Progenitor cell of endocrine pancreas (in vitro differentiated cells): ENCODE measurements at regions not wholly inside any gene's neighbourhood (a gene's known extent, or its start where the extent isn't known, plus 50 kb on each side); places are given as distances from the start of the nearest gene placed in this dataset.

ENCODE experiments used
- DNase-seq: peaks from one replicate; pipeline ENCODE4 v3.0.0; 2021; ENCODE audit warnings: low spot score; ENCODE audit not compliant: unreplicated experiment
- H3K27ac Mint-ChIP-seq: 2 replicates; pipeline ENCODE4 v1.8.0; 2021; ENCODE audit warnings: mild to moderate bottlenecking, moderate library complexity, mixed read lengths
- H3K27me3 Mint-ChIP-seq: 2 replicates; pipeline ENCODE4 v1.8.0; 2021; ENCODE audit warnings: mixed read lengths
- H3K36me3 Mint-ChIP-seq: 2 replicates; pipeline ENCODE4 v1.8.0; 2022; ENCODE audit warnings: mixed read lengths; ENCODE audit not compliant: insufficient read depth
- H3K4me1 Mint-ChIP-seq: 2 replicates; pipeline ENCODE4 v1.8.0; 2021; ENCODE audit warnings: low read depth, mixed read lengths
- H3K4me3 Mint-ChIP-seq: 2 replicates; pipeline ENCODE4 v1.8.0; 2021; ENCODE audit warnings: low read depth, mild to moderate bottlenecking, moderate library complexity, mixed read lengths
- H3K9me3 Mint-ChIP-seq: 2 replicates; pipeline ENCODE4 v1.8.0; 2021; ENCODE audit warnings: low read depth, mixed read lengths
- CTCF ChIP-seq: fragments of 200-600 bp; sonication (generic); IDR thresholded peaks from one replicate; pipeline ENCODE4 v1.5.0; 2021; ENCODE audit warnings: antibody characterized with exemption, mild to moderate bottlenecking; ENCODE audit not compliant: unreplicated experiment

- H3K27ac Mint-ChIP-seq = no peak overlapping the region
- no peak for TF ChIP-seq CTCF
These were observed 1506.8 kb upstream of the B3GALT2 start for GRCh38 chr1:194693244-194693643.

GRCh38 chr1:194684636-194685035 is 1498.2 kb upstream of the B3GALT2 start:
- no peak overlapping the region for H3K4me3 Mint-ChIP-seq
- no peaks in the 10 kb centered on the region for H3K36me3 Mint-ChIP-seq
- no peaks in the 10 kb centered on the region for H3K27me3 Mint-ChIP-seq
- H3K9me3 Mint-ChIP-seq = no peaks in the 10 kb centered on the region
- no peak for TF ChIP-seq CTCF
- no peak overlapping the region for H3K27ac Mint-ChIP-seq
- DNase-seq = no peak
- peaks cover 3% of the 10 kb centered on the region for H3K4me1 Mint-ChIP-seq

More at GRCh38 chr1:194693244-194693643, 1506.8 kb upstream of the B3GALT2 start:
- no peaks in the 10 kb centered on the region for H3K27me3 Mint-ChIP-seq
- H3K4me3 Mint-ChIP-seq = no peak overlapping the region
- H3K36me3 Mint-ChIP-seq = no peaks in the 10 kb centered on the region
- DNase-seq = no peak
- no peaks in the 10 kb centered on the region for H3K4me1 Mint-ChIP-seq
- no peaks in the 10 kb centered on the region for H3K9me3 Mint-ChIP-seq

- H3K36me3 Mint-ChIP-seq = no peaks in the 10 kb centered on the region
- no peak for TF ChIP-seq CTCF
- H3K9me3 Mint-ChIP-seq = peaks cover 8% of the 10 kb centered on the region
- DNase-seq = no peak
- no peak overlapping the region for H3K27ac Mint-ChIP-seq
- no peaks in the 10 kb centered on the region for H3K4me1 Mint-ChIP-seq
- no peaks in the 10 kb centered on the region for H3K27me3 Mint-ChIP-seq
- H3K4me3 Mint-ChIP-seq = no peak overlapping the region
These were observed 1471.7 kb upstream of the B3GALT2 start for GRCh38 chr1:194658090-194658439.

- Mint-ChIP-seq H3K27ac (no peak overlapping the region), H3K9me3 (peaks cover 3% of the 10 kb centered on the region), H3K36me3 (no peaks in the 10 kb centered on the region), H3K27me3 (no peaks in the 10 kb centered on the region), H3K4me3 (no peak overlapping the region), H3K4me1 (no peaks in the 10 kb centered on the region)
- no peak for DNase-seq
- TF ChIP-seq CTCF = no peak
These were observed 1468.5 kb upstream of the B3GALT2 start for GRCh38 chr1:194654956-194655355.

- DNase-seq = no peak
- TF ChIP-seq CTCF = no peak
- Mint-ChIP-seq H3K27ac (no peak overlapping the region), H3K9me3 (no peaks in the 10 kb centered on the region), H3K4me3 (no peak overlapping the region), H3K27me3 (no peaks in the 10 kb centered on the region), H3K4me1 (no peaks in the 10 kb centered on the region), H3K36me3 (no peaks in the 10 kb centered on the region)
These were observed 1467.0 kb upstream of the B3GALT2 start for GRCh38 chr1:194653385-194653784.
